ENCODE measurements at regions not wholly inside any gene's neighbourhood (a gene's known extent, or its start where the extent isn't known, plus 50 kb on each side); places are given as distances from the start of the nearest gene placed in this dataset.

DNA sequence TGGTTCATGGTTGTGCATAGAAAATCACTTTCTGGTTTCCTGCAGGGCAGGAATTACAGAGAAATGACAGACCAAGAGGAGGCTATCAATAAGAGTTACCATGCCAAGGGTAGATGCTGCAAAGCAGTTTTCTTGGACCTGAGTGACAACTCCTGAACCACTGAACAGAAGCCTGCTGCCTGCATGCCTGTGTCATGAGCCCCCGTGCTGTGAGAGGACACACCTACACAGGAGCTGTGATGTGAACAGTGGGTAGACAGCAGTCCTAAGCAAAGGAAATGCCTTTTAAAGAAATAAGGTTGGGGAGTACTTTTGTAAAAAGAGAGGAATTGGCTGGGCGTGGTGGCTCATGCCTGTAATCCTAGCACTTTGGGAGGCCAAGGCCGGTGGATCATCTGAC is 54.2 kb upstream of the CREB1 start:
- H3K4me3 ChIP-seq (ENCODE audit: low read length): no peak overlapping the region
- no peaks in the 10 kb centered on the region for H3K79me2 ChIP-seq (ENCODE audit: low read length)
- no peaks in the 10 kb centered on the region for H3K9me3 ChIP-seq (ENCODE audit: insufficient read depth, low read length)
- peak overlapping the region; percentile 58; the same call in 1 of the 2 replicates for H3K4me2 ChIP-seq (ENCODE audit: low read length)
- no peak overlapping the region for H2AFZ ChIP-seq (ENCODE audit: low read depth, low read length)
- no peak overlapping the region for H3K27ac ChIP-seq (ENCODE audit: low read length)
- no peak overlapping the region for H3K9ac ChIP-seq (ENCODE audit: low read length)
- no peak for TF ChIP-seq EZH2phosphoT487 (IDR thresholded peaks at IDR 0.05; ENCODE audit: low read depth)
- TF ChIP-seq, protein P1, sequence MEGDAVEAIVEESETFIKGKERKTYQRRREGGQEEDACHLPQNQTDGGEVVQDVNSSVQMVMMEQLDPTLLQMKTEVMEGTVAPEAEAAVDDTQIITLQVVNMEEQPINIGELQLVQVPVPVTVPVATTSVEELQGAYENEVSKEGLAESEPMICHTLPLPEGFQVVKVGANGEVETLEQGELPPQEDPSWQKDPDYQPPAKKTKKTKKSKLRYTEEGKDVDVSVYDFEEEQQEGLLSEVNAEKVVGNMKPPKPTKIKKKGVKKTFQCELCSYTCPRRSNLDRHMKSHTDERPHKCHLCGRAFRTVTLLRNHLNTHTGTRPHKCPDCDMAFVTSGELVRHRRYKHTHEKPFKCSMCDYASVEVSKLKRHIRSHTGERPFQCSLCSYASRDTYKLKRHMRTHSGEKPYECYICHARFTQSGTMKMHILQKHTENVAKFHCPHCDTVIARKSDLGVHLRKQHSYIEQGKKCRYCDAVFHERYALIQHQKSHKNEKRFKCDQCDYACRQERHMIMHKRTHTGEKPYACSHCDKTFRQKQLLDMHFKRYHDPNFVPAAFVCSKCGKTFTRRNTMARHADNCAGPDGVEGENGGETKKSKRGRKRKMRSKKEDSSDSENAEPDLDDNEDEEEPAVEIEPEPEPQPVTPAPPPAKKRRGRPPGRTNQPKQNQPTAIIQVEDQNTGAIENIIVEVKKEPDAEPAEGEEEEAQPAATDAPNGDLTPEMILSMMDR (IDR thresholded peaks at IDR 0.05; ENCODE audit: low read depth, low read length): no peak
- peaks cover 12% of the 10 kb centered on the region; the same call in 1 of the 2 replicates for H3K27me3 ChIP-seq (ENCODE audit: low read depth, low read length)
- H4K20me1 ChIP-seq (ENCODE audit: insufficient read depth, low read length): no peaks in the 10 kb centered on the region
- peaks cover 6% of the 10 kb centered on the region for H3K4me1 ChIP-seq (ENCODE audit: low read length)
- no peaks in the 10 kb centered on the region for H3K36me3 ChIP-seq (replicated peaks; ENCODE audit: low read depth, low read length)

DNA sequence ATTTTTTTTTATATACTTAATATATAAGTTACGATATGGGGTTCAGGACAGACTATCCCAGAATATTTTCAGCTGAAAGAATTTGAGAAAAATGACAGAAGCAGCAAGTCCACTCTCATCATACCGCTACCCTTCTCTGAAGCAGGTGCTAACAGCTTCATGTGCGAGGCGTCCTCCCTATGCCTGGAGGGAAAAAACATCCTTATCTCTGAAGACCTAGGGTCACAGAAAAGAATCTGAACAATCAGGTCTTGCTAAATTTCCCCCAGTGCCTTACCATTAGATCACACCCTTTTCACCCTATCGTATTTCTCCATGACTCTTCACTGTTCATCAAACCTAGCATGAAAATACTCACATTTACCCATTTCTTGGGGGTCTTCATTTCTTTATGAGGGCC is 51.9 kb upstream of the CREB1 start:
- H3K4me2 ChIP-seq (ENCODE audit: low read length): no peak overlapping the region
- H3K27ac ChIP-seq (ENCODE audit: low read length): no peak overlapping the region

DNA sequence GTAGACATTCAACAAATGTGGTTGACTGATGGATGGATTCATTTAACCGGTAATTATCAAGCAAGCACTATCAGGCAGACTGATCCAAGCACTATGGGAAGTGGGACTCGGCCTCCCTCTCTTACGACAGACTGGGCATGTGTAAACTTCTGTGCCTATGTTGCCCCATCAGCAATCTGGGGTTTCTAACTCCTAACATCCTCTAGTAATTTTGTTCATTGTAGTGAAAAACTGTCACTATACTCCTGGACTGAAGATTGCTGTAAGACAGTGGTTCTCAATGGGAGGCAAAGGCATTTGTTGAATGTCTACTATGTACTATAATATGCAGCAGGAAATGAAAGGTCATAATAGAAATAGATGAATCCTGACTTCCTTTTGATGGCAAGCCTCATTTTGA is 51.2 kb upstream of the CREB1 start:
- H3K4me1 ChIP-seq (ENCODE audit: low read length): peaks cover 6% of the 10 kb centered on the region
- TF ChIP-seq, protein P1 (IDR thresholded peaks at IDR 0.05; ENCODE audit: low read depth, low read length): no peak
- TF ChIP-seq EZH2phosphoT487 (IDR thresholded peaks at IDR 0.05; ENCODE audit: low read depth): no peak

More for the DNA sequence above, 51.9 kb upstream of the CREB1 start:
- no peak overlapping the region for H2AFZ ChIP-seq (ENCODE audit: low read depth, low read length)
- no peak for TF ChIP-seq EZH2phosphoT487 (IDR thresholded peaks at IDR 0.05; ENCODE audit: low read depth)
- TF ChIP-seq, protein P1 (IDR thresholded peaks at IDR 0.05; ENCODE audit: low read depth, low read length): no peak
- no peak overlapping the region for H3K4me3 ChIP-seq (ENCODE audit: low read length)
- no peaks in the 10 kb centered on the region for H3K79me2 ChIP-seq (ENCODE audit: low read length)
- no peak overlapping the region for H3K9ac ChIP-seq (ENCODE audit: low read length)
- no peaks in the 10 kb centered on the region for H4K20me1 ChIP-seq (ENCODE audit: insufficient read depth, low read length)
- H3K27me3 ChIP-seq (ENCODE audit: low read depth, low read length): peaks cover 7% of the 10 kb centered on the region; the same call in 1 of the 2 replicates
- H3K4me1 ChIP-seq (ENCODE audit: low read length): peaks cover 6% of the 10 kb centered on the region
- no peaks in the 10 kb centered on the region for H3K36me3 ChIP-seq (replicated peaks; ENCODE audit: low read depth, low read length)
- H3K9me3 ChIP-seq (ENCODE audit: insufficient read depth, low read length): no peaks in the 10 kb centered on the region

DNA sequence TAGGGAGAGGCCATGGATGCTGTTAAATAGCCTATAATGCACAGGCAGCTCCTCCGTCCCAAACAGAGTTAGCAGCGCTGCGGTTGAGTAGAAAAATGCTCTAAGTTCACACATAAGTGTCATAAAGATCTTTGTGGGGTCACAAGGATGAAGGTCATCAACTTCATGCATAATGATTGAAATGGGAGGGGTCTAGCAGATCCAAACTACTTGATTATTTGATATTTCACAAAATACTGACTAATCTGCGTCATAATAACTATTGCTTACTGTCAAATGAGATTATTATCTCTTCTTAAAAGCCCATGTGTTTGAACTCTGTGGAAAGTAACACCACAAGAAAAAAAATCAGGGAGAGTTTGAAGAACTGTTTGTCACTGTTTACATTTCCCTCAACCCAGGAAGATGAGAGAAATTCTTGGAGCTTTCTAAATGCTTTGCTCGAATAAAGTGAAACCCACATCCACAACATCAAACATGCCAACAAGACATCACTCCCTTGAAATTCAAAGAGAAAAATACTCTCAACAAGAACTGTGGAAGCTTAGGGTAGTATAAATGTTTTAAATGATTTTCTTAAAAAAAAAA is 50.5 kb upstream of the CREB1 start:
- peaks cover 6% of the 10 kb centered on the region; the same call in 1 of the 2 replicates for H3K27me3 ChIP-seq (ENCODE audit: low read depth, low read length)
- H4K20me1 ChIP-seq (ENCODE audit: insufficient read depth, low read length): no peaks in the 10 kb centered on the region
- H3K79me2 ChIP-seq (ENCODE audit: low read length): no peaks in the 10 kb centered on the region
- no peak overlapping the region for H3K4me3 ChIP-seq (ENCODE audit: low read length)
- no peak overlapping the region for H2AFZ ChIP-seq (ENCODE audit: low read depth, low read length)
- no peak overlapping the region for H3K9ac ChIP-seq (ENCODE audit: low read length)
- no peaks in the 10 kb centered on the region for H3K9me3 ChIP-seq (ENCODE audit: insufficient read depth, low read length)
- H3K36me3 ChIP-seq (replicated peaks; ENCODE audit: low read depth, low read length): no peaks in the 10 kb centered on the region
- peaks cover 6% of the 10 kb centered on the region for H3K4me1 ChIP-seq (ENCODE audit: low read length)
- TF ChIP-seq EZH2phosphoT487 (IDR thresholded peaks at IDR 0.05; ENCODE audit: low read depth): no peak
- TF ChIP-seq, protein P1 (IDR thresholded peaks at IDR 0.05; ENCODE audit: low read depth, low read length): no peak
- no peak overlapping the region for H3K27ac ChIP-seq (ENCODE audit: low read length)
- no peak overlapping the region for H3K4me2 ChIP-seq (ENCODE audit: low read length)

More for the DNA sequence above, 51.2 kb upstream of the CREB1 start:
- Histone ChIP-seq H3K4me2 (ENCODE audit: low read length) (no peak overlapping the region), H3K4me3 (ENCODE audit: low read length) (no peak overlapping the region), H3K9me3 (ENCODE audit: insufficient read depth, low read length) (no peaks in the 10 kb centered on the region), H3K27me3 (ENCODE audit: low read depth, low read length) (peaks cover 6% of the 10 kb centered on the region; the same call in 1 of the 2 replicates), H3K79me2 (ENCODE audit: low read length) (no peaks in the 10 kb centered on the region), H3K36me3 (replicated peaks; ENCODE audit: low read depth, low read length) (no peaks in the 10 kb centered on the region), H2AFZ (ENCODE audit: low read depth, low read length) (no peak overlapping the region), H4K20me1 (ENCODE audit: insufficient read depth, low read length) (no peaks in the 10 kb centered on the region), H3K9ac (ENCODE audit: low read length) (no peak overlapping the region), H3K27ac (ENCODE audit: low read length) (no peak overlapping the region)

Data from OCI-LY3 (cell line).